ENCODE measurements at regions not wholly inside any gene's neighbourhood (a gene's known extent, or its start where the extent isn't known, plus 50 kb on each side); places are given as distances from the start of the nearest gene placed in this dataset.

DNA sequence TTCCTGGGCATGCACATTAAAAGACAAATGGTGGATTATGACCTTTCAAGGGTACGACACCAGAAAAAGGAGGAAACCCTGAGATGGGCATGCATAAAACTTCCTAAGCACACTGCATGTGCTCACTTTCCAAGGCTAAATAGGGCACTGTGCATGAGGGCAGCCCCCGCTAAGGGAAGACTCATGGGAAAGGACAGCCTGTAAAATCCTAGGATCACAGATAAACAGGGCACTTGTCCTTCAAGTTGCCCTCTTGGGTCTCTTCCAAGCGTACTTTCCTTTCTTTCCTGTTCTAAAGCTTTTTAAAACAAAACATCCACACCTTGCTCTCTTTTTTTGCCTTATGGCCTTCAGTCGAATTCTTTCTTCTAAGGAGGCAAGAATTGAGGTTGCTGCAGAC, 106.5 kb upstream of the SYNCRIP start:
- intact Hi-C loops (cut with DNase I), result no loop called here

DNA sequence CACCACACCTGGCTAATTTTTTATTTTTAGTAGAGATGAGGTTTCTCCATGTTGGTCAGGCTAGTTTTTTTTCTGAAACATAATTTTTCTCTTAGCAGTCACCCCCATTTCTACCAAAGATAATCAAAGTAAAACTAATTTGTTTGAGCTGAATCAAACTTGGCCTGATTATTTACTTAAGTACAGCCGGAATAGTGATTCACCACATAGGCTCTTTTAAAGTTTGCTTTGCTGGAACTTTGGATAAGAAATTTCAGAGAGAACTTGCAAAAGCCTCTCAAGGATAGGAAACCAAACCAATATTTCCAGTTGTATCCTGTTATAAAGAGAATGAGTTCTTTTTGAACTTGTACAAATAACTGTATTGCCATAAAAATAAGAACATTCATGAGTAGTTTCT, 105.0 kb upstream of the SYNCRIP start:
- Histone ChIP-seq H3K9me3 (no peaks in the 10 kb centered on the region), H3K4me1 (no peaks in the 10 kb centered on the region), H3K27ac (no peak overlapping the region), H3K4me3 (no peak overlapping the region), H3K27me3 (no peaks in the 10 kb centered on the region), H3K36me3 (no peaks in the 10 kb centered on the region)
- intact Hi-C loops (cut with DNase I), result no loop called here
- ATAC-seq (no peak), DNase-seq (no peak)
- TF ChIP-seq, protein P1, sequence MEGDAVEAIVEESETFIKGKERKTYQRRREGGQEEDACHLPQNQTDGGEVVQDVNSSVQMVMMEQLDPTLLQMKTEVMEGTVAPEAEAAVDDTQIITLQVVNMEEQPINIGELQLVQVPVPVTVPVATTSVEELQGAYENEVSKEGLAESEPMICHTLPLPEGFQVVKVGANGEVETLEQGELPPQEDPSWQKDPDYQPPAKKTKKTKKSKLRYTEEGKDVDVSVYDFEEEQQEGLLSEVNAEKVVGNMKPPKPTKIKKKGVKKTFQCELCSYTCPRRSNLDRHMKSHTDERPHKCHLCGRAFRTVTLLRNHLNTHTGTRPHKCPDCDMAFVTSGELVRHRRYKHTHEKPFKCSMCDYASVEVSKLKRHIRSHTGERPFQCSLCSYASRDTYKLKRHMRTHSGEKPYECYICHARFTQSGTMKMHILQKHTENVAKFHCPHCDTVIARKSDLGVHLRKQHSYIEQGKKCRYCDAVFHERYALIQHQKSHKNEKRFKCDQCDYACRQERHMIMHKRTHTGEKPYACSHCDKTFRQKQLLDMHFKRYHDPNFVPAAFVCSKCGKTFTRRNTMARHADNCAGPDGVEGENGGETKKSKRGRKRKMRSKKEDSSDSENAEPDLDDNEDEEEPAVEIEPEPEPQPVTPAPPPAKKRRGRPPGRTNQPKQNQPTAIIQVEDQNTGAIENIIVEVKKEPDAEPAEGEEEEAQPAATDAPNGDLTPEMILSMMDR (IDR thresholded peaks at IDR 0.05), result no peak

More for the DNA sequence above, 106.5 kb upstream of the SYNCRIP start:
- Histone ChIP-seq H3K9me3 (no peaks in the 10 kb centered on the region), H3K36me3 (no peaks in the 10 kb centered on the region), H3K27me3 (no peaks in the 10 kb centered on the region), H3K4me1 (no peaks in the 10 kb centered on the region), H3K27ac (no peak overlapping the region), H3K4me3 (no peak overlapping the region)
- TF ChIP-seq, protein P1 (IDR thresholded peaks at IDR 0.05), result no peak
- DNase-seq (no peak), ATAC-seq (no peak)

DNA sequence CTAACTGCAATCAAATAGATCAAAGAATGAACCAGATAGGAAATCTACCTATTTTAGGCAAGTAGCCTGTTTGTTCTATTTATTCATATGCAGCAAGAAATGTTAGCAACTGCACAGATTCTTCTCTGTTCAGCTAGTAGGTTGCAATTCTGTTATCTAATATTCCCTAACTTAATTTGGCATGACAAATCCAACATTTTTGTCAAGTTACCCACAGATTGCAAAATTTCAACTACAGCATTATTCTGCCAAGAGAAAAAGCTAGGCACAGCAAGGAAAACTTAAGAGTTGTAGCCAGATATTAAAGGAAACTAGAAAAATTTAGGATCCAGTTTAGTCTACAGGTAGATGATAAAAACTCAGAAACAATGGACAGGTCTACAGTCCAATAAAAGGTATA, 104.4 kb upstream of the SYNCRIP start:
- no peaks in the 10 kb centered on the region for H3K4me1 ChIP-seq
- H3K9me3 ChIP-seq, result no peaks in the 10 kb centered on the region
- ATAC-seq (no peak), DNase-seq (no peak)
- no peaks in the 10 kb centered on the region for H3K27me3 ChIP-seq
- H3K36me3 ChIP-seq, result no peaks in the 10 kb centered on the region
- TF ChIP-seq, protein P1 (IDR thresholded peaks at IDR 0.05), result no peak
- no peak overlapping the region for H3K27ac ChIP-seq
- no peak overlapping the region for H3K4me3 ChIP-seq
- intact Hi-C loops (cut with DNase I), result no loop called here

DNA sequence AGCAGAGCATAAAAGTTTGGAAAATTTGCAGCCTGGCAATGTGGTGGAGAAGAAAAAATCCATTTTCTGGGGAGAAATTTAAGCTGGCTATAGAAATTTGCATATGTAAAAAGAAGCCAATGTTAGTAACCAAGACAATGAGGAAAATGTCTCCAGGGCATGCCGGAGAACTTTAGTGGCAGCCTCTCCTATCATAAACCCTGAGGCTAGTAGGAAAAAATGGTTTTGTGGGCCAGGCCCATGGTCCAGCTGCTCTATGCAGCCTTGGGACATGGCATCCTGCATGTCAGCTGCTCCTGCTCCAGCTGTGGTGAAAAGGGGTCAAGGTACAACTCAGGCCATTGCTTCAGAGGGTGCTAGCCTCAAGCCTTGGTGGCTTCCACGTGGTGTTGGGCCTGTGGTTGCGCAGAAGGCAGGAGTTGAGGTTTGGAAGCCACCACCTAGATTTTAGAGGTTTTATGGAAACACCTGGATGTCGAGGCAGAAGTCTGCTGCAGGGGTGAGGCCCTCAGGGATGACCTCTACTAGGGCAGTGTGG, 101.8 kb upstream of the SYNCRIP start:
- Histone ChIP-seq H3K4me1 (no peaks in the 10 kb centered on the region), H3K9me3 (no peaks in the 10 kb centered on the region), H3K36me3 (no peaks in the 10 kb centered on the region), H3K27me3 (no peaks in the 10 kb centered on the region), H3K4me3 (no peak overlapping the region), H3K27ac (no peak overlapping the region)
- DNase-seq (no peak), ATAC-seq (no peak)
- TF ChIP-seq, protein P1 (IDR thresholded peaks at IDR 0.05), result no peak
- intact Hi-C loops (cut with DNase I), result no loop called here

DNA sequence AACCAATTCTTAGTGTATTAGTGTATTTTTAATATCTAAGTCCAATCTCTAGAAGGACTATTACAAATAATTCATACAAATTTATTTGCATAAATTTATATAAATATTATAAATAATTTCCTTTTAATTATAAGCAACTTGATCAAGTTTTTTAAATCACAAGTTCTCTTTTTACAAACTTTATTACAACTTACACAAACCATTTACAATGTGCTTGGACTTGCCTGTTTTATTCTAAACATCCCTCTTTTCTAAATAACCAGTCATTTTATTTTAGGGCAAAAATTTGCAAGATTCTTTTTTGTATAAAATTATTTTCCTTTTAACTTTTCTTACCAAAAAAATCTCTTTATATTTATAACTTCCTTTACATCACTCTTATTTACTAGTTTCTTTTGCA, 83.5 kb upstream of the SYNCRIP start:
- Histone ChIP-seq H3K27ac (no peak overlapping the region), H3K27me3 (no peaks in the 10 kb centered on the region), H3K9me3 (peaks cover 4% of the 10 kb centered on the region), H3K4me1 (no peaks in the 10 kb centered on the region), H3K36me3 (no peaks in the 10 kb centered on the region), H3K4me3 (no peak overlapping the region)
- no peak for ATAC-seq
- intact Hi-C loops (cut with DNase I), result no loop called here
- TF ChIP-seq, protein P1 (IDR thresholded peaks at IDR 0.05), result no peak
- no peak for DNase-seq

DNA sequence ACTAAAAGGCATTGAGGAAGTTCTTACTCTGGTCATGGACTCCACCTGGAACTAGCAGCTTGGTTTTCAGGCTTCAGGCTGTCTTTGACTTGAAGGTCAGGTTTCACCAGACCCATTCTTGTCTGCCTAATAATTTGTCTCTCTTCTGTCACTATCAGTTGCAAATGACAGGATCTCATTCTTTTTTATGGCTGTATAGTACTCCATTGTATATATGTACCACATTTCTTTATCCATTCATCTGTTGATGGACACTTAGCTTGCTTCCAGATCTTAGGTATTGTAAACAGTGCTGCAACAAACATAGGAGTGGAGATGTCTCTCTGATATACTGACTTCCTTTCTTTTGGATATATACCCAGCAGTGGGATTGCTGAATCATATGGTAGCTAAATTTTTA, 73.1 kb upstream of the SYNCRIP start:
- no peak for ATAC-seq
- DNase-seq, result no peak
- TF ChIP-seq, protein P1 (IDR thresholded peaks at IDR 0.05), result no peak
- no peaks in the 10 kb centered on the region for H3K27me3 ChIP-seq
- intact Hi-C loops (cut with DNase I), result no loop called here
- H3K4me3 ChIP-seq, result no peak overlapping the region
- H3K36me3 ChIP-seq, result no peaks in the 10 kb centered on the region
- H3K27ac ChIP-seq, result no peak overlapping the region
- H3K9me3 ChIP-seq, result no peaks in the 10 kb centered on the region
- no peaks in the 10 kb centered on the region for H3K4me1 ChIP-seq
